ENCODE measurements at regions not wholly inside any gene's neighbourhood (a gene's known extent, or its start where the extent isn't known, plus 50 kb on each side); places are given as distances from the start of the nearest gene placed in this dataset.

GRCh38 chr1:208511242-208511860 is 267.2 kb upstream of the PLXNA2 start:
- TF ChIP-seq, protein P1, sequence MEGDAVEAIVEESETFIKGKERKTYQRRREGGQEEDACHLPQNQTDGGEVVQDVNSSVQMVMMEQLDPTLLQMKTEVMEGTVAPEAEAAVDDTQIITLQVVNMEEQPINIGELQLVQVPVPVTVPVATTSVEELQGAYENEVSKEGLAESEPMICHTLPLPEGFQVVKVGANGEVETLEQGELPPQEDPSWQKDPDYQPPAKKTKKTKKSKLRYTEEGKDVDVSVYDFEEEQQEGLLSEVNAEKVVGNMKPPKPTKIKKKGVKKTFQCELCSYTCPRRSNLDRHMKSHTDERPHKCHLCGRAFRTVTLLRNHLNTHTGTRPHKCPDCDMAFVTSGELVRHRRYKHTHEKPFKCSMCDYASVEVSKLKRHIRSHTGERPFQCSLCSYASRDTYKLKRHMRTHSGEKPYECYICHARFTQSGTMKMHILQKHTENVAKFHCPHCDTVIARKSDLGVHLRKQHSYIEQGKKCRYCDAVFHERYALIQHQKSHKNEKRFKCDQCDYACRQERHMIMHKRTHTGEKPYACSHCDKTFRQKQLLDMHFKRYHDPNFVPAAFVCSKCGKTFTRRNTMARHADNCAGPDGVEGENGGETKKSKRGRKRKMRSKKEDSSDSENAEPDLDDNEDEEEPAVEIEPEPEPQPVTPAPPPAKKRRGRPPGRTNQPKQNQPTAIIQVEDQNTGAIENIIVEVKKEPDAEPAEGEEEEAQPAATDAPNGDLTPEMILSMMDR (IDR thresholded peaks at IDR 0.05; ENCODE audit: insufficient read depth, low read length, poor library complexity, severe bottlenecking), result no peak
- TF ChIP-seq EZH2phosphoT487 (conservative IDR thresholded peaks at IDR 0.05; ENCODE audit: low read length), result no peak

All from SU-DHL-6 (cell line).